K562 (cell line): ENCODE measurements at regions not wholly inside any gene's neighbourhood (a gene's known extent, or its start where the extent isn't known, plus 50 kb on each side); places are given as distances from the start of the nearest gene placed in this dataset.

ENCODE experiments used
- CCAR2 ChIP-seq: fragments of 200-400 bp; formaldehyde crosslinking; IDR thresholded peaks from 2 replicates; pipeline ENCODE4 v1.6.1; 2017; ENCODE audit warnings: mild to moderate bottlenecking, low read depth, low read length
- HCFC1 ChIP-seq: IDR thresholded peaks from 2 replicates; pipeline ENCODE4 v1.6.1; 2012; ENCODE audit warnings: low read depth, low read length, improper control_type of control experiment
- KLF13 ChIP-seq: fragments of 450-650 bp; IDR thresholded peaks from 2 replicates; pipeline ENCODE4 v1.6.1; 2016; ENCODE audit warnings: missing genetic modification characterization, low read depth, mild to moderate bottlenecking, missing compliant biosample characterization, moderate library complexity, borderline replicate concordance
- MEIS2 ChIP-seq: fragments of 450-650 bp; IDR thresholded peaks from 2 replicates; pipeline ENCODE4 v1.6.1; 2014; ENCODE audit warnings: mild to moderate bottlenecking; ENCODE audit not compliant: partially characterized antibody
- PML ChIP-seq: IDR thresholded peaks from 2 replicates; pipeline ENCODE4 v1.6.1; 2012; ENCODE audit warnings: low read length, inconsistent platforms
- STAT6 ChIP-seq: sonication (generic); formaldehyde crosslinking; IDR thresholded peaks from 2 replicates; pipeline ENCODE4 v1.8.1; 2023; ENCODE audit warnings: mild to moderate bottlenecking, missing genetic modification reagents
- TF ChIP-seq, protein P1 (sequence below), 2 experiments: IDR thresholded peaks; 2 replicates each; pipeline ENCODE4 v1.6.1; 2011; ENCODE audit warnings: borderline replicate concordance in 1 of 2, control low read depth in 1 of 2, low read depth in 1 of 2, low read length in 1 of 2, mild to moderate bottlenecking in 1 of 2, mixed read lengths in 1 of 2, moderate library complexity in 1 of 2; ENCODE audit not compliant: insufficient read depth in 1 of 2, insufficient read length in 1 of 2, poor library complexity in 1 of 2, severe bottlenecking in 1 of 2; ENCODE audit errors: extremely low read depth in 1 of 2
- TF ChIP-seq, protein P2 (sequence below): fragments of 450-650 bp; IDR thresholded peaks from 2 replicates; pipeline ENCODE4 v1.6.1; 2018; ENCODE audit not compliant: partially characterized antibody

GRCh38 chr2:45210462-45211195 lies 201.4 kb upstream of the SIX2 start (continued):
- TF ChIP-seq STAT6 (CRISPR knock-in tag) (no peak), KLF13 (tag) (no peak), PML (no peak), CCAR2 (no peak), MEIS2 (peak; percentile 27), HCFC1 (no peak)
- TF ChIP-seq, protein P1, sequence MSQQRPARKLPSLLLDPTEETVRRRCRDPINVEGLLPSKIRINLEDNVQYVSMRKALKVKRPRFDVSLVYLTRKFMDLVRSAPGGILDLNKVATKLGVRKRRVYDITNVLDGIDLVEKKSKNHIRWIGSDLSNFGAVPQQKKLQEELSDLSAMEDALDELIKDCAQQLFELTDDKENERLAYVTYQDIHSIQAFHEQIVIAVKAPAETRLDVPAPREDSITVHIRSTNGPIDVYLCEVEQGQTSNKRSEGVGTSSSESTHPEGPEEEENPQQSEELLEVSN (IDR thresholded peaks at IDR 0.05; ENCODE audit: borderline replicate concordance in 1 of 2, extremely low read depth in 1 of 2, insufficient read depth in 1 of 2, insufficient read length in 1 of 2, low read depth in 1 of 2, low read length in 1 of 2, poor library complexity in 1 of 2, severe bottlenecking in 1 of 2): peak in 1 of 2 experiments; percentile 10
- TF ChIP-seq, protein P2, sequence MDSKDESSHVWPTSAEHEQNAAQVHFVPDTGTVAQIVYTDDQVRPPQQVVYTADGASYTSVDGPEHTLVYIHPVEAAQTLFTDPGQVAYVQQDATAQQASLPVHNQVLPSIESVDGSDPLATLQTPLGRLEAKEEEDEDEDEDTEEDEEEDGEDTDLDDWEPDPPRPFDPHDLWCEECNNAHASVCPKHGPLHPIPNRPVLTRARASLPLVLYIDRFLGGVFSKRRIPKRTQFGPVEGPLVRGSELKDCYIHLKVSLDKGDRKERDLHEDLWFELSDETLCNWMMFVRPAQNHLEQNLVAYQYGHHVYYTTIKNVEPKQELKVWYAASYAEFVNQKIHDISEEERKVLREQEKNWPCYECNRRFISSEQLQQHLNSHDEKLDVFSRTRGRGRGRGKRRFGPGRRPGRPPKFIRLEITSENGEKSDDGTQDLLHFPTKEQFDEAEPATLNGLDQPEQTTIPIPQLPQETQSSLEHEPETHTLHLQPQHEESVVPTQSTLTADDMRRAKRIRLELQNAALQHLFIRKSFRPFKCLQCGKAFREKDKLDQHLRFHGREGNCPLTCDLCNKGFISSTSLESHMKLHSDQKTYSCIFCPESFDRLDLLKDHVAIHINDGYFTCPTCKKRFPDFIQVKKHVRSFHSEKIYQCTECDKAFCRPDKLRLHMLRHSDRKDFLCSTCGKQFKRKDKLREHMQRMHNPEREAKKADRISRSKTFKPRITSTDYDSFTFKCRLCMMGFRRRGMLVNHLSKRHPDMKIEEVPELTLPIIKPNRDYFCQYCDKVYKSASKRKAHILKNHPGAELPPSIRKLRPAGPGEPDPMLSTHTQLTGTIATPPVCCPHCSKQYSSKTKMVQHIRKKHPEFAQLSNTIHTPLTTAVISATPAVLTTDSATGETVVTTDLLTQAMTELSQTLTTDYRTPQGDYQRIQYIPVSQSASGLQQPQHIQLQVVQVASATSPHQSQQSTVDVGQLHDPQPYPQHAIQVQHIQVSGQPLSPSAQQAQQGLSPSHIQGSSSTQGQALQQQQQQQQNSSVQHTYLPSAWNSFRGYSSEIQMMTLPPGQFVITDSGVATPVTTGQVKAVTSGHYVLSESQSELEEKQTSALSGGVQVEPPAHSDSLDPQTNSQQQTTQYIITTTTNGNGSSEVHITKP: no peak
